B cell (primary cell): ENCODE measurements at regions not wholly inside any gene's neighbourhood (a gene's known extent, or its start where the extent isn't known, plus 50 kb on each side); places are given as distances from the start of the nearest gene placed in this dataset.

ENCODE experiments used
- EZH2 ChIP-seq: IDR thresholded peaks from 2 replicates; pipeline ENCODE4 v1.6.1; 2012; ENCODE audit warnings: borderline replicate concordance, low read depth, mild to moderate bottlenecking, moderate library complexity, low read length; ENCODE audit not compliant: insufficient read depth, poor library complexity, severe bottlenecking
- TF ChIP-seq, protein P1 (sequence below): fragments of 200-600 bp; IDR thresholded peaks from one replicate; pipeline ENCODE4 v1.8.0; 2022; ENCODE audit warnings: antibody characterized with exemption, mild to moderate bottlenecking

DNA sequence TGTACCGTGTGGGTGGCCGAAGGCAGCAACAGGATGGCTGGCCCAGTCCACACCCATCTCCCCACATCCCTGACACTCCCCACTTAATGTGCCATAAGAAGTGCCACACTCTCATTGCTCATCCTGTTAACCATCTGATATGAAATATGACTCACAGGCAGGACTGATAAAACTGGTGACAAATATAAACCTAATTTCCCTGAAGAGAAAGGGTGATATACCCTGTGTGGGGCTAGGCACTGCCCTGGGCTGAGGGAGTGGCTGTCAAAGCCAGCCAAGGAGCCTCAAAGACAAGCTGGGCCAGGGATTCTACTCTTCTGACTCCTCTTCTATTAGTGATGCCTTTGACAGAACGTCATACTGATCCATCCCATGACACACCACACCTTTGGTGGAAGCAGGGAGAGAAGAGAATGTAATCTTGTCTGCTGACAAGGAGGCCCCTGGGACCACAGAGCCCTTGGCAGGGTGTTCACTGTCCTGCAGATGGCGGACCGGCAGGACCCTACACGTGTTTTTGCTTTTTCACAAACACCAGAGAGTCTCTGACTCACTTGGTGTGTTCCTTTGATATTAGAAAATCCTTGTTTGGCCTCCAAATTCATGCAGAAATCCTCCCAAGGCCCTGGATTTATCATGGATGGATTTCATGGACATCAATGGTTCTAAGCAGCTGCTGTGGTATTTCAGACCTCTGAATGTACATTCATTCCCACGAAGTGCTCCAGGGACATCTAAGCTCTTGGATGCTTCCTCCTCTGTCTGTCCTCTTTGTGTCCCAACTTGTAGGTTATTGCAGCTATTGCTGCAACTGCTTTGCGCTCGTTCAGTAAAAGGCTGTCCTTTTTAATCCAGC lies 98.0 kb upstream of the WASF3 start:
- TF ChIP-seq, protein P1, sequence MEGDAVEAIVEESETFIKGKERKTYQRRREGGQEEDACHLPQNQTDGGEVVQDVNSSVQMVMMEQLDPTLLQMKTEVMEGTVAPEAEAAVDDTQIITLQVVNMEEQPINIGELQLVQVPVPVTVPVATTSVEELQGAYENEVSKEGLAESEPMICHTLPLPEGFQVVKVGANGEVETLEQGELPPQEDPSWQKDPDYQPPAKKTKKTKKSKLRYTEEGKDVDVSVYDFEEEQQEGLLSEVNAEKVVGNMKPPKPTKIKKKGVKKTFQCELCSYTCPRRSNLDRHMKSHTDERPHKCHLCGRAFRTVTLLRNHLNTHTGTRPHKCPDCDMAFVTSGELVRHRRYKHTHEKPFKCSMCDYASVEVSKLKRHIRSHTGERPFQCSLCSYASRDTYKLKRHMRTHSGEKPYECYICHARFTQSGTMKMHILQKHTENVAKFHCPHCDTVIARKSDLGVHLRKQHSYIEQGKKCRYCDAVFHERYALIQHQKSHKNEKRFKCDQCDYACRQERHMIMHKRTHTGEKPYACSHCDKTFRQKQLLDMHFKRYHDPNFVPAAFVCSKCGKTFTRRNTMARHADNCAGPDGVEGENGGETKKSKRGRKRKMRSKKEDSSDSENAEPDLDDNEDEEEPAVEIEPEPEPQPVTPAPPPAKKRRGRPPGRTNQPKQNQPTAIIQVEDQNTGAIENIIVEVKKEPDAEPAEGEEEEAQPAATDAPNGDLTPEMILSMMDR = no peak
- TF ChIP-seq EZH2 = no peak
